ENCODE measurements at regions not wholly inside any gene's neighbourhood (a gene's known extent, or its start where the extent isn't known, plus 50 kb on each side); places are given as distances from the start of the nearest gene placed in this dataset.

DNA sequence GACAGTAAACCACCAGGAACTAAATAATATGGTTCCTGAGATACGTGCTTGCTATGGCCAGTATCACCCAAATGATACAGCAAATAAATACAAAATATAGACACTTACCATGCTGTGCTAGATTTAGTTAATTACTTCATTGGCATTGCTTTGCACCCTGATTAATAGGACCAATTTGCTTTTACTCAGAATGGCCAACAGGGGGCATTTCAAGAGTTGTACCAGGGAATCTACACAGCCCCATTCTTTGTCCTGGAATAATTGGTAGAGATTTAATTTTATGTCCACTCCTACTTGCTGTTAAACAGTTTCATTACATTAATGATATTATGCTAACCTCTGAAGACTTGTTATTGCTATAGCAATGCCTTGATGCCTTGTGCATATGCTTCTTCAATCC lies 280.8 kb downstream of the RERGL start:
- WGBS, 2 experiments (ENCODE audit: extremely low coverage in 2 of 2, insufficient read length in 1 of 2) = no CpG with 5 or more reads among the region's 1 CpG
- dilution Hi-C loops (cut with HindIII; ENCODE audit: low sequenced_read_pairs, unreplicated experiment) = no loop called here

More for the DNA sequence above, 280.8 kb downstream of the RERGL start:
- Histone ChIP-seq H3K4me1 (ENCODE audit: control insufficient read depth, insufficient read depth, low read length) (no peaks in the 10 kb centered on the region), H3K79me1 (ENCODE audit: low read depth in 1 of 2, low read length in 2 of 2) (no peaks in the 10 kb centered on the region), H2BK20ac (ENCODE audit: low read depth, low read length) (no peak overlapping the region), H4K5ac (ENCODE audit: low read depth, low read length) (no peak overlapping the region), H3K4ac (ENCODE audit: low read depth, low read length) (no peak overlapping the region), H3K9ac (ENCODE audit: low read depth, low read length) (no peak overlapping the region), H3K27me3 (ENCODE audit: control insufficient read depth, insufficient read depth, low read length) (no peaks in the 10 kb centered on the region), H3K18ac (ENCODE audit: low read depth, low read length) (no peak overlapping the region), H3K4me3 (ENCODE audit: insufficient read depth, low read depth, low read length) (no peak overlapping the region), H2BK5ac (ENCODE audit: low read depth, low read length, poor library complexity, severe bottlenecking) (no peak overlapping the region), H2BK15ac (ENCODE audit: low read depth, low read length) (no peak overlapping the region), H2AFZ (replicated peaks; ENCODE audit: low read length, poor library complexity) (no peak overlapping the region), H4K8ac (ENCODE audit: low read depth in 2 of 2, low read length in 2 of 2) (no peak overlapping the region), H3K9me1 (ENCODE audit: insufficient read depth, low read length) (no peaks in the 10 kb centered on the region), H3K56ac (ENCODE audit: extremely low read depth, insufficient read depth, low read length) (no peak overlapping the region), H3K9me3 (ENCODE audit: control insufficient read depth, insufficient read depth, low read length) (peaks cover 20% of the 10 kb centered on the region), H2BK120ac (ENCODE audit: low read depth, low read length) (no peak overlapping the region), H3K4me2 (ENCODE audit: low read depth, low read length) (no peak overlapping the region), H3K36me3 (ENCODE audit: control insufficient read depth, insufficient read depth, low read length) (no peaks in the 10 kb centered on the region), H3K27ac (ENCODE audit: insufficient read depth, low read length) (no peak overlapping the region), H2AK9ac (replicated peaks; ENCODE audit: low read depth, low read length, poor library complexity) (no peak overlapping the region), H4K91ac (ENCODE audit: insufficient read depth, low read depth, low read length) (no peak overlapping the region), H4K20me1 (ENCODE audit: insufficient read depth, low read length) (no peaks in the 10 kb centered on the region), H3K23ac (ENCODE audit: low read depth, low read length) (no peak overlapping the region), H2AK5ac (ENCODE audit: low read depth, low read length) (no peak overlapping the region), H3K14ac (replicated peaks; ENCODE audit: low read depth, low read length) (no peak overlapping the region)
- POLR2A ChIA-PET (ENCODE audit: unreplicated experiment) = no interaction called here
- DNase-seq (no peak), ATAC-seq (ENCODE audit: low read depth) (no peak)
- in situ Hi-C loops (cut with MboI; ENCODE audit: low sequenced_read_pairs) = no loop called here
- BruUV-seq (replicated peaks) = no TSS peak
- intact Hi-C loops (cut with micrococcal nuclease) = no loop called here
- CTCF ChIA-PET = no interaction called here
- TF ChIP-seq NFE2L2 (IDR thresholded peaks at IDR 0.05; ENCODE audit: low read depth, low read length) (no peak), MAZ (IDR thresholded peaks at IDR 0.05; ENCODE audit: borderline replicate concordance, low read depth, low read length) (no peak), MXI1 (IDR thresholded peaks at IDR 0.05; ENCODE audit: borderline replicate concordance, low read depth, low read length) (no peak), BHLHE40 (IDR thresholded peaks at IDR 0.05; ENCODE audit: low read depth, low read length) (no peak), RCOR1 (IDR thresholded peaks at IDR 0.05; ENCODE audit: insufficient replicate concordance, low read length) (no peak), CEBPB (IDR thresholded peaks at IDR 0.05; ENCODE audit: low read depth, low read length) (no peak), FOS (IDR thresholded peaks at IDR 0.05; ENCODE audit: low read depth, low read length) (no peak), RAD21 (IDR thresholded peaks at IDR 0.05; ENCODE audit: low read length) (no peak)
- TF ChIP-seq, protein P1, sequence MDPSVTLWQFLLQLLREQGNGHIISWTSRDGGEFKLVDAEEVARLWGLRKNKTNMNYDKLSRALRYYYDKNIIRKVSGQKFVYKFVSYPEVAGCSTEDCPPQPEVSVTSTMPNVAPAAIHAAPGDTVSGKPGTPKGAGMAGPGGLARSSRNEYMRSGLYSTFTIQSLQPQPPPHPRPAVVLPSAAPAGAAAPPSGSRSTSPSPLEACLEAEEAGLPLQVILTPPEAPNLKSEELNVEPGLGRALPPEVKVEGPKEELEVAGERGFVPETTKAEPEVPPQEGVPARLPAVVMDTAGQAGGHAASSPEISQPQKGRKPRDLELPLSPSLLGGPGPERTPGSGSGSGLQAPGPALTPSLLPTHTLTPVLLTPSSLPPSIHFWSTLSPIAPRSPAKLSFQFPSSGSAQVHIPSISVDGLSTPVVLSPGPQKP (IDR thresholded peaks at IDR 0.05; ENCODE audit: borderline replicate concordance, low read depth, low read length) = no peak
- TF ChIP-seq, protein P2, sequence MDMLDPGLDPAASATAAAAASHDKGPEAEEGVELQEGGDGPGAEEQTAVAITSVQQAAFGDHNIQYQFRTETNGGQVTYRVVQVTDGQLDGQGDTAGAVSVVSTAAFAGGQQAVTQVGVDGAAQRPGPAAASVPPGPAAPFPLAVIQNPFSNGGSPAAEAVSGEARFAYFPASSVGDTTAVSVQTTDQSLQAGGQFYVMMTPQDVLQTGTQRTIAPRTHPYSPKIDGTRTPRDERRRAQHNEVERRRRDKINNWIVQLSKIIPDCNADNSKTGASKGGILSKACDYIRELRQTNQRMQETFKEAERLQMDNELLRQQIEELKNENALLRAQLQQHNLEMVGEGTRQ (IDR thresholded peaks at IDR 0.05; ENCODE audit: low read depth, low read length) = no peak
- TF ChIP-seq, protein P3, sequence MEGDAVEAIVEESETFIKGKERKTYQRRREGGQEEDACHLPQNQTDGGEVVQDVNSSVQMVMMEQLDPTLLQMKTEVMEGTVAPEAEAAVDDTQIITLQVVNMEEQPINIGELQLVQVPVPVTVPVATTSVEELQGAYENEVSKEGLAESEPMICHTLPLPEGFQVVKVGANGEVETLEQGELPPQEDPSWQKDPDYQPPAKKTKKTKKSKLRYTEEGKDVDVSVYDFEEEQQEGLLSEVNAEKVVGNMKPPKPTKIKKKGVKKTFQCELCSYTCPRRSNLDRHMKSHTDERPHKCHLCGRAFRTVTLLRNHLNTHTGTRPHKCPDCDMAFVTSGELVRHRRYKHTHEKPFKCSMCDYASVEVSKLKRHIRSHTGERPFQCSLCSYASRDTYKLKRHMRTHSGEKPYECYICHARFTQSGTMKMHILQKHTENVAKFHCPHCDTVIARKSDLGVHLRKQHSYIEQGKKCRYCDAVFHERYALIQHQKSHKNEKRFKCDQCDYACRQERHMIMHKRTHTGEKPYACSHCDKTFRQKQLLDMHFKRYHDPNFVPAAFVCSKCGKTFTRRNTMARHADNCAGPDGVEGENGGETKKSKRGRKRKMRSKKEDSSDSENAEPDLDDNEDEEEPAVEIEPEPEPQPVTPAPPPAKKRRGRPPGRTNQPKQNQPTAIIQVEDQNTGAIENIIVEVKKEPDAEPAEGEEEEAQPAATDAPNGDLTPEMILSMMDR (conservative IDR thresholded peaks at IDR 0.05; ENCODE audit: low read depth, low read length) = no peak

All from IMR-90 (cell line).